ENCODE measurements at regions not wholly inside any gene's neighbourhood (a gene's known extent, or its start where the extent isn't known, plus 50 kb on each side); places are given as distances from the start of the nearest gene placed in this dataset.

DNA sequence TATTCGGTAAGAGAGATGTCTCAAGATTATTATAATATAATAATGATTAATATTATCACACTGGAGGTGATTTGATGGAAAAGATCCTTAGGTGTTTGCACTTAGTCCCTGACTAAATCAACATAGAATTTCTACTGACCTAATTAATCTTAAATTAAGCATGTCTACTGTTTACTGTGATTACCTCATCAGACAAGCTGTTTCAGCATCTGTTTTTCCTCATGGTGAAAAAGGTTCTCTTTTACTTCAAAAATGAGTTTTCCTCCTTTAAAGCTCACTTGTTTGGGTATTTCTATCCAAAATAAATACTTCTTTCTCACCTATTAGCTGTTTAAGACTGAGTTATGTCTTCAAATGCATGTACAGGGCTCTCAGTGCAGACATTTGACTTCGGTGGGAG is 407.8 kb downstream of the NKX6-1 start:
- H3K4me1 ChIP-seq (ENCODE audit: control insufficient read depth in 2 of 2, insufficient read depth in 2 of 2, low read length in 2 of 2) = no peaks in the 10 kb centered on the region
- no peaks in the 10 kb centered on the region for H3K9me3 ChIP-seq (ENCODE audit: control insufficient read depth in 2 of 2, insufficient read depth in 1 of 2, low read length in 1 of 2)
- WGBS = 69% methylated on average over 2 of the region's 2 CpGs
- DNase-seq (ENCODE audit: low read depth in 6 of 9, low spot score in 9 of 9) = no peak
- no peaks in the 10 kb centered on the region for H3K27me3 ChIP-seq (ENCODE audit: control insufficient read depth in 2 of 2, insufficient read depth in 1 of 2, low read length in 1 of 2)
- H3K4me3 ChIP-seq (ENCODE audit: low read length in 2 of 2) = no peak overlapping the region
- no peak overlapping the region for H3K27ac ChIP-seq (ENCODE audit: low read depth in 1 of 2, low read length in 1 of 2)
- no peaks in the 10 kb centered on the region for H3K36me3 ChIP-seq (ENCODE audit: control insufficient read depth in 2 of 2, insufficient read depth in 2 of 2, low read length in 1 of 2)

DNA sequence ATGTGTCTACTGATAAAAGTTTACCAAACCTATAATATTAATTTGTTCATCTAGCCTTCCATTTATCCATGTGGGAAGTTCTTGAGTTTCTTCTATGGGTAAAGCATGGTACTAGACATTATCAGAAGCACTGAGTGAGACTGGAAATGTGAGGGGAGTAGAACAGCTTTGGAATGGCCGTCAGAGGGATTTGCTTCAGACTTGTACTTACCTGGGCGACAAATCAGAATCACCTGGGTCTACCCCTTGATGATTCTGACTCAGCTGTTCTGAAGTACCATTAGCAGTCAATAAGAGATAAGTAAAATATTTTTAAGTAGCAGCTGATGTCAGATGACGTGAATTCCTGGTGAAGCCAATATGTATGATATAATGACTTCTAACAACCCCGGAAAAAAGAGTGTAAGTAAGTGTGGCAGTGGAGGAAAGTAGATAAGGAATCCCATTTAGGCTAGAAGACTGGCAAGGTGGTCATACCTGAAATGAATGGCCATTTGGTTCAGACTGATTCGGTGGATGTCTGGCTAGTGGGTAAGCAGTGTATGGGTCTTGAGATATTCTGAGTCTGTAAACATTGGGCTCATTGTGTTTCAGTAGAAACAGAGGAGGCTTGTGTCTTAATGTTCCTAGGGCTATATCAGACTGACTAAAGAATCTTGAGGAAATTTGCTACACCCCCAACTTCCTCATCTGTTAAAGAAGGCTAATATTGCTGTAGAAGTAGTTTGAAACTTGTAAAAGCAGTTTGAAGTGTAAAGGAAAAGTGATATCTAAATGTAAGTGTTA is 409.2 kb downstream of the NKX6-1 start:
- Histone ChIP-seq H3K36me3 (ENCODE audit: control insufficient read depth in 2 of 2, insufficient read depth in 2 of 2, low read length in 1 of 2) (no peaks in the 10 kb centered on the region), H3K4me1 (ENCODE audit: control insufficient read depth in 2 of 2, insufficient read depth in 2 of 2, low read length in 2 of 2) (no peaks in the 10 kb centered on the region), H3K27ac (ENCODE audit: low read depth in 1 of 2, low read length in 1 of 2) (no peak overlapping the region), H3K27me3 (ENCODE audit: control insufficient read depth in 2 of 2, insufficient read depth in 1 of 2, low read length in 1 of 2) (no peaks in the 10 kb centered on the region), H3K9me3 (ENCODE audit: control insufficient read depth in 2 of 2, insufficient read depth in 1 of 2, low read length in 1 of 2) (no peaks in the 10 kb centered on the region), H3K4me3 (ENCODE audit: low read length in 2 of 2) (no peak overlapping the region)
- WGBS = 91% methylated on average over 5 of the region's 5 CpGs
- no peak for DNase-seq (ENCODE audit: low read depth in 6 of 9, low spot score in 9 of 9)

DNA sequence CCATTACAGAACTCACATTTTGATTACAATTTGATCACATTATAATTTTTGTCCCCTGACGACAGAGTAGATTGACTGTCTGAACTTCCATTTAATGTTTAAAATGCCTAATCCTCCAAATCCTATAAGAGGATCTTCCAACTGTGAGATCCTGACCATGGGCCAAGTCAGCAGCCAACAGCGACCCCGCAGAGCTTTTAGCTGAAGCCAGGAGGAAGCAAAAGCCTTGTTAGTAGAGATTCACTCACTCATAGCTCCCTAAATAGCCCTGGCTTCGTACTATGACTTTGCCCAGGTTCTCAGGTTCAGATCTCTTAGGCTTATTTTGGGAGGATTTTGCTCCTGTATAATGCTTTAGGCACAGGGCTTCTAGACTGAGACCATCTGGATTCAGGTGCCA is 413.1 kb downstream of the NKX6-1 start:
- no peaks in the 10 kb centered on the region for H3K9me3 ChIP-seq (ENCODE audit: control insufficient read depth in 2 of 2, insufficient read depth in 1 of 2, low read length in 1 of 2)
- no peak overlapping the region for H3K4me3 ChIP-seq (ENCODE audit: low read length in 2 of 2)
- no peaks in the 10 kb centered on the region for H3K4me1 ChIP-seq (ENCODE audit: control insufficient read depth in 2 of 2, insufficient read depth in 2 of 2, low read length in 2 of 2)
- 87% methylated on average over 4 of the region's 4 CpGs for WGBS
- no peaks in the 10 kb centered on the region for H3K27me3 ChIP-seq (ENCODE audit: control insufficient read depth in 2 of 2, insufficient read depth in 1 of 2, low read length in 1 of 2)
- no peak overlapping the region for H3K27ac ChIP-seq (ENCODE audit: low read depth in 1 of 2, low read length in 1 of 2)
- no peaks in the 10 kb centered on the region for H3K36me3 ChIP-seq (ENCODE audit: control insufficient read depth in 2 of 2, insufficient read depth in 2 of 2, low read length in 1 of 2)
- DNase-seq (ENCODE audit: low read depth in 6 of 9, low spot score in 9 of 9) = no peak

DNA sequence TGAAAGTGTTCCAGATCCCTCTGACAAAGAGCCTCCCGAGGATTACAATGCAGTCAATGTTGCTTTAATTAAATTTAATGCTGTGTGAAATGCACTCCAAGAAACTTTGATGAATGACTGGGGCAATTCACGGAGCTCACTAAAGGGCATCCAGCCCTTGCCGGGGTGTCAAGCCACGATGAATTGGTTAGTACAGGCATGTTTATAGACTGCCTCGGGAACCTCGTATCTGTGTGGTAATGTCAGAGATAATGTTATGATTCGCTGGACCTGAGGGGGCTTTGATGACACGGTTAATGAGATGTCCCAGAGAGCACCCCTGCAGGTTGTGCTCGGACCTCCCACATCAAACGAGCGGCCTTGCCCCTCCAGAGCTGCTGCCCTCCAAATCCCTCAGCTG is 428.8 kb downstream of the NKX6-1 start:
- Histone ChIP-seq H3K4me3 (ENCODE audit: low read length in 2 of 2) (no peak overlapping the region), H3K36me3 (ENCODE audit: control insufficient read depth in 2 of 2, insufficient read depth in 2 of 2, low read length in 1 of 2) (no peaks in the 10 kb centered on the region), H3K4me1 (ENCODE audit: control insufficient read depth in 2 of 2, insufficient read depth in 2 of 2, low read length in 2 of 2) (no peaks in the 10 kb centered on the region), H3K27ac (ENCODE audit: low read depth in 1 of 2, low read length in 1 of 2) (no peak overlapping the region), H3K9me3 (ENCODE audit: control insufficient read depth in 2 of 2, insufficient read depth in 1 of 2, low read length in 1 of 2) (no peaks in the 10 kb centered on the region), H3K27me3 (ENCODE audit: control insufficient read depth in 2 of 2, insufficient read depth in 1 of 2, low read length in 1 of 2) (no peaks in the 10 kb centered on the region)
- WGBS = 46% methylated on average over 11 of the region's 11 CpGs
- DNase-seq (ENCODE audit: low read depth in 6 of 9, low spot score in 9 of 9) = no peak

DNA sequence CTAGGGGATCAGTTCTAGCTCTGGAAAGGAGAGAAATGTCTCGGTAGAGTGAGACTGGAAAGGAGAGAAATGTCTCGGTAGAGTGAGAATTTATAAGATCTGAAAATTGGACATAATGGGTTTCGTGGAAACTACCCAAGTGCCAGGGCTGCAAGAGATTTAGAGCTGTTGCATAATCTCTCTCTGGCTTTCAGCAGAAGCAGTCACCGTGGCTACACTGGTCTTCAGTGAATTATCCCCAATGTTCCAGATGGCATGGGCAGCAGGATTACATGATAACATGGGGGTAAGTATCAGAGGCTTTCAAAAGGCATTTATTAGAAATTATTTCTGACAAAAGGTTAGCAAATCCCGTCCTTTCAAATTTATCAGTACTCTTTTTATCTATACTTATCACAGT is 435.5 kb downstream of the NKX6-1 start:
- WGBS = 82% methylated on average over 5 of the region's 5 CpGs
- Histone ChIP-seq H3K4me1 (ENCODE audit: control insufficient read depth in 2 of 2, insufficient read depth in 2 of 2, low read length in 2 of 2) (no peaks in the 10 kb centered on the region), H3K4me3 (ENCODE audit: low read length in 2 of 2) (no peak overlapping the region), H3K9me3 (ENCODE audit: control insufficient read depth in 2 of 2, insufficient read depth in 1 of 2, low read length in 1 of 2) (peaks cover 0 to 3% of the 10 kb centered on the region in 2 donors), H3K27ac (ENCODE audit: low read depth in 1 of 2, low read length in 1 of 2) (no peak overlapping the region), H3K36me3 (ENCODE audit: control insufficient read depth in 2 of 2, insufficient read depth in 2 of 2, low read length in 1 of 2) (no peaks in the 10 kb centered on the region), H3K27me3 (ENCODE audit: control insufficient read depth in 2 of 2, insufficient read depth in 1 of 2, low read length in 1 of 2) (no peaks in the 10 kb centered on the region)
- no peak for DNase-seq (ENCODE audit: low read depth in 6 of 9, low spot score in 9 of 9)

DNA sequence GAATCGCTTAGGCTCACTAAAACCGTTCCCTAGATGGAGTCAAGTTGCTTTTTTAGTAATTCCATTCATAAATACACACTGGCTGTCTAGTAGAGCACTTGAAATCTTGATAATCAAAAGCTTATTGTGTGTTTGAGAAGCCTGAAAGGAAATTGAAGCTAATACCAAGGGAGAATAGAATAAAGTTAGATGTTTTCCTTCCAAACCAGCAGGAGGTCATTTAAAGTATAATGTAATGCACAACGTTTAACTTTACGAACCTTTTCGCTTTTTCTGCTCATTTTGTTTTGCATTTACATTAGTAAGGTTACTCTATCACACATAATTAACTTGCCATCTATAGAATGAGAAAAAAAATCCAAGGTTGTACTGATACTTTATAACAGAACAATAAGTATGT is 440.9 kb downstream of the NKX6-1 start:
- Histone ChIP-seq H3K27me3 (ENCODE audit: control insufficient read depth in 2 of 2, insufficient read depth in 1 of 2, low read length in 1 of 2) (no peaks in the 10 kb centered on the region), H3K36me3 (ENCODE audit: control insufficient read depth in 2 of 2, insufficient read depth in 2 of 2, low read length in 1 of 2) (no peaks in the 10 kb centered on the region), H3K27ac (ENCODE audit: low read depth in 1 of 2, low read length in 1 of 2) (no peak overlapping the region), H3K9me3 (ENCODE audit: control insufficient read depth in 2 of 2, insufficient read depth in 1 of 2, low read length in 1 of 2) (peaks cover 0 to 3% of the 10 kb centered on the region in 2 donors), H3K4me1 (ENCODE audit: control insufficient read depth in 2 of 2, insufficient read depth in 2 of 2, low read length in 2 of 2) (no peaks in the 10 kb centered on the region), H3K4me3 (ENCODE audit: low read length in 2 of 2) (no peak overlapping the region)
- WGBS = 69% methylated on average over 5 of the region's 5 CpGs
- no peak for DNase-seq (ENCODE audit: low read depth in 6 of 9, low spot score in 9 of 9)

DNA sequence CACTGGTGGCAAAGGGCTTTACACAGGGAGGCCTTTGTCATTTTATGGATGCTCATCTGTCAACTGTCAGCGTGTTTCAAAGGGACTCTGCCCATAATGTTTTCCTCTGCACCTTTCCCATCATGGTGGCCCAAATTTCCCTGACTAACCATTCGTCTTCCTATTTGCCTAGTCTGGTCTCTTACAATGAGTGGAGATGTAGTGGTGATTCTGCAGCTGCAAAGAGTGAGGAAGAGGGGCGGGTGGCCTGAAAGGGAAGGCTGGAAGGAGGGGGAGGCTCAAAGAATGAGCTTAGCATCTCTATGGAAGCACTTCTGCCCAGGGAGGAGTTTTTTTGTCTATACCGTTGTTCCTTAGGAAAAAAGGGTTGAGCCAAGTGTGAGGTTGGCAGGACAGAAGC is 447.5 kb downstream of the NKX6-1 start:
- H3K4me1 ChIP-seq (ENCODE audit: control insufficient read depth in 2 of 2, insufficient read depth in 2 of 2, low read length in 2 of 2) = no peaks in the 10 kb centered on the region
- no peak overlapping the region for H3K4me3 ChIP-seq (ENCODE audit: low read length in 2 of 2)
- WGBS = 69% methylated on average over 4 of the region's 4 CpGs
- H3K27me3 ChIP-seq (ENCODE audit: control insufficient read depth in 2 of 2, insufficient read depth in 1 of 2, low read length in 1 of 2) = no peaks in the 10 kb centered on the region
- no peak for DNase-seq (ENCODE audit: low read depth in 6 of 9, low spot score in 9 of 9)
- no peak overlapping the region for H3K27ac ChIP-seq (ENCODE audit: low read depth in 1 of 2, low read length in 1 of 2)
- no peaks in the 10 kb centered on the region for H3K9me3 ChIP-seq (ENCODE audit: control insufficient read depth in 2 of 2, insufficient read depth in 1 of 2, low read length in 1 of 2)
- H3K36me3 ChIP-seq (ENCODE audit: control insufficient read depth in 2 of 2, insufficient read depth in 2 of 2, low read length in 1 of 2) = no peaks in the 10 kb centered on the region

DNA sequence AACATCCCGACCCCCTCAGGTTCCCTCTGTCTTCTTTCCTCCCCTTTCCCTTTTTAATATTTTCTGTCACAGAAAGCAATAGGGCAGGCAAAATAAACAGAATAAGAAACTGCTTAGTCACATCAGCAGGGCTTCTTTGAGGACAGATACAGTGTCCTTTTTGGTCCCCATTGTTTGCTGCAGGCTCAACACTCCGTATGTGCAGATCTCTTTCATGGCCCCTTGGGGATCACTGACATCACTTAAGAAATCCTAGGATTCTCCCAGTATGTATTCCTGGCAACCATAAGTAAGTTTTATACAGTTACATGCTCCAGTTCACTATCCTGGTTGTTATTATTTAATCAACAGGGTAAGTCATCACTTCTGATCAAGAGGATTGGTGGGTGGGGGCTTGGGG is 448.0 kb downstream of the NKX6-1 start:
- H3K4me1 ChIP-seq (ENCODE audit: control insufficient read depth in 2 of 2, insufficient read depth in 2 of 2, low read length in 2 of 2) = no peaks in the 10 kb centered on the region
- 57% methylated on average over 2 of the region's 2 CpGs for WGBS
- H3K27ac ChIP-seq (ENCODE audit: low read depth in 1 of 2, low read length in 1 of 2) = no peak overlapping the region
- H3K36me3 ChIP-seq (ENCODE audit: control insufficient read depth in 2 of 2, insufficient read depth in 2 of 2, low read length in 1 of 2) = no peaks in the 10 kb centered on the region
- H3K9me3 ChIP-seq (ENCODE audit: control insufficient read depth in 2 of 2, insufficient read depth in 1 of 2, low read length in 1 of 2) = no peaks in the 10 kb centered on the region
- no peaks in the 10 kb centered on the region for H3K27me3 ChIP-seq (ENCODE audit: control insufficient read depth in 2 of 2, insufficient read depth in 1 of 2, low read length in 1 of 2)
- DNase-seq (ENCODE audit: low read depth in 6 of 9, low spot score in 9 of 9) = no peak
- H3K4me3 ChIP-seq (ENCODE audit: low read length in 2 of 2) = no peak overlapping the region

DNA sequence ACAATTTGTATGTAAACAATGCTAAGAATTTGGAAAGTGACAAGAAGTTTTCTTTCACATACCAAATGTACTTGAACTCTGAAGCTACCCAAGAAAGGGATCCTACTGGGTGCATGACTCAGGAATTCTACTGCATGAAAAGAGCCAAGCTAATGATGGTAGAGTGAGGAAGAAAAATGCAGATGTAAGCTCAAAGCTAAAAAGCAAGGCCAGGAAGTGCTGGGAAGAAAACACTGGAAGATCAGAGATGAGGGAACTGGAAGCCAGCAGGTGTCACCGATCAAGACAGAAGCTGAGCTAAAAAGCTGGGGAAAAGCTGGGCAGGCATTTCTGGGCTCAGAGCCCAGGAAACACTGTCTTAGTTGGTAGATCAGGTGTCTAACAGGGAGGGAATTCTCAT is 449.1 kb downstream of the NKX6-1 start:
- no peaks in the 10 kb centered on the region for H3K4me1 ChIP-seq (ENCODE audit: control insufficient read depth in 2 of 2, insufficient read depth in 2 of 2, low read length in 2 of 2)
- H3K27ac ChIP-seq (ENCODE audit: low read depth in 1 of 2, low read length in 1 of 2) = no peak overlapping the region
- no peaks in the 10 kb centered on the region for H3K9me3 ChIP-seq (ENCODE audit: control insufficient read depth in 2 of 2, insufficient read depth in 1 of 2, low read length in 1 of 2)
- no peaks in the 10 kb centered on the region for H3K36me3 ChIP-seq (ENCODE audit: control insufficient read depth in 2 of 2, insufficient read depth in 2 of 2, low read length in 1 of 2)
- no peak overlapping the region for H3K4me3 ChIP-seq (ENCODE audit: low read length in 2 of 2)
- 33% methylated on average over 1 of the region's 1 CpG for WGBS
- DNase-seq (ENCODE audit: low read depth in 6 of 9, low spot score in 9 of 9) = peak in 3 of 9 donors; percentile 2 to 15 (median 4)
- H3K27me3 ChIP-seq (ENCODE audit: control insufficient read depth in 2 of 2, insufficient read depth in 1 of 2, low read length in 1 of 2) = no peaks in the 10 kb centered on the region

Data from thymus (tissue), 11 donors.